HG03108 (cell line): ENCODE measurements at regions not wholly inside any gene's neighbourhood (a gene's known extent, or its start where the extent isn't known, plus 50 kb on each side); places are given as distances from the start of the nearest gene placed in this dataset.

Experiments used
- ATAC-seq: cut with Tn5 transposase; IDR thresholded peaks from one replicate; pipeline ENCODE4 v1.9.1; 2021; ENCODE audit warnings: moderate library complexity; ENCODE audit not compliant: unreplicated experiment

DNA sequence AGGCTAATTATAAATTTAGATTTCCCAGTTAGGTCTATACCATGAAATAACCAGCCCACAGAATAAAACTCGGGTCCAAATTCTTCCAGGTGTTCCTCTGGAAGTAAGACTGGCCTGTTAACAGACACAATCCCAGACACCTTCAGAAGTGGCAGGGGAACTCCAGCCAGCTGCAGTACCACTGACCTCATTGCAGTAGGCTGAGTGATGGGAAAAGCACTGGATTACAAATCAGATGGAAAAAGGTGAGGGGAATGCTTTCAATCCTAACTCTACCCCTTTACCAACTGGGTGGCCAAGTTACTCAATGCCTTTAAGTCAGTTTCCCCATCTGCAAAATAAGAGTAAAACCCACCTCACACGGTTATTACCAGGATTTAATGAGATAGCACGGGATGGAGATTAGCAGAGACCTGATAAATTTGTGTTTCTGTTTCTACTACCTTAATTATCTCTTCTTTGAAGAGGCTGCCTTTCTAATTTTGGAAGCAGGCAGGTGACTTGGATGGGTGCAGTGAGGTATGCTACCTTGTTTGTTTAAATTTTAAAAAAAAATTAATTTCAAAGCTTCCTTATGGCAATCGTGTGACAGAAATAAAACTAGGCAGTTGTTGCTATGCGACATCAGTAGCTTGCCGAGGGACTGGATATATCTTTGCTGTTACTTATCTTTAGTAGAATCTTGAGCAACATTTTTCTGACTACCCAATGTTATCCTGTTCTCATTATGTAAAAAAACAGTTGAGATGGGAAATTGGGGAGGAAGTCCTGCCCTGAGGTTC is 167.3 kb upstream of the GRIN2B start:
- no peak for ATAC-seq

DNA sequence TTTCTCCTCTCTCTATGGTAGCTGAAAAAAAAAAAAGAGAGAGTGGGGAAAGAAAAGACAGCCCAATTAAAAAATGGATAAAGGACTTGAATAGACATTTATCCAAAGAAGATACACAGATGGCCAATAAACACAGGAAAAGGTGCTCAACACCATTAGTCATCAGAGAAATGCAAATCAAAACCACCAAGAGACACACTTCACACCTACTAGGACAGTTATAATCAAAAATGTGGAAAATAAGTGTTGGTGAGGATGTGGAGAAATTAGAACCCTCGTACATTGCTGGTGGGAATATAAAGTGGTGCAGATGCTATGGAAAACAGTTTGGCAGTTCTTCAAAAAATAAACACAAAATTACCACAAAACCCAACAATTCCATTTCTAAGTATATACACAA is 172.4 kb upstream of the GRIN2B start:
- ATAC-seq: no peak

DNA sequence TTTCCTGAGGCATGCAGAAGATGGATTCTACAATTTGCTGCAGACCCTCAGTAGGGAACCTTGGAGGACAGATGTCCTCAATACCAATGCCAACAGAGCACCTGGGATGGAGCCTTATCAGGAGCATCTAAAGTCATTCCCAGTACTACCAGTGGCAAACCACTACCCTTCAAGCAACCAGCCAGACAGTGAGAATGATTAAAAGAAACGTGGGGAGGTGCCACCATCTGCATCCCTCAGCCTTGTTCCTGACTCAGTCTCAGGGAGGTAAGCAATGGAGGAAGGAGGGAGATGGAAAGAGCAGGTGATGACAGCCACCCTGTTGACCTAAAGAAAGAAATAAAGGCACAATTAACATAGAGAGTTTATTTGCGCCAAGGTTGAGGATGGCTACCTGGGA is 175.2 kb upstream of the GRIN2B start:
- no peak for ATAC-seq

DNA sequence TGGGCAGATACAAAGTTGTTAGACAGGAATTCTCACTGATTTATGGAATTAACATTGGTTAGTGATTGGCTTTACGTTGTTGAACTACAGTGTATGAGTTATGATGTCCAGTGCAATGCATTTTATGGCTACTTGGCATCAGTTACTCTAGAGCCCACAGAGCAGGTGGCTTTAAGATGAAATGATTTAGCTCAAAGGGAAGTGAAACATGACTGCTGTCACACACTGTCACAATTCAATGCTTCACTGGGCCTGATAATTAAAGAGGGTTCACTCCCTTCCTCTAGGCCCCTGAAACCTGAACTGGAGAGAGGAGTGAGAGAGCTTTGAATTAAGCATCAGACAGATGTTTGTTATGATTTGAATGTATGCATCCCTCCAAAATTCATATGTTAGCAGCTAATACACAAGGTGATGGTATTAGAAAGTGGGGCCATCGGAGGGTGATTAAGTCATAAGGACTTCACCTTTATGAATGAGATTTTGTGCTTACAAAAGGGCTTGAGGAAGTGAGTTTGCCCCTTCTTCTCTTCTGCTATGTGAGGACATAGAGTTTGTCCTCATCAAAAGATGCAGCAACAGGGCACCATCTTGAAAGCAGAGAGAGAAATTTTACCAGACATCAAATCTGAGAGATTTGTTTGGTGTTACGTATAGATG is 175.8 kb upstream of the GRIN2B start:
- peak; percentile 99 for ATAC-seq

DNA sequence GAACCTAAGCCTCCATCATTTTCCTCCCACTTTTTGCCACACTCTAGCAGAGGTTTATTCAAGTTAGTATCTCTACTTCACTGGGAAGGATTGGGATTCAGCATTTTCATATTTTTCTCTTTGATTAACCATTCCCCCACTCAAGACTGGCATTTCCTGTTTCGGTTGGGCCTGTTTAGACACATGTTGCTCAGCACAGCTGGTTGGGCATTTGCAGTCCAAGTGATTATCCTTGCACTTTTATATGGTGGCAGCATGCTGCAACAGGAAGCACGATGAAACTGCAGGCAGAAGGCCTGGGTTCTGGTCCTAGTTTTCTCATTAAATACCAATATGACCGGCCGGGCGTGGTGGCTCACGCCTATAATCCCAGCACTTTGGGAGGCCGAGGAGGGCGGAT is 182.9 kb upstream of the GRIN2B start:
- no peak for ATAC-seq

DNA sequence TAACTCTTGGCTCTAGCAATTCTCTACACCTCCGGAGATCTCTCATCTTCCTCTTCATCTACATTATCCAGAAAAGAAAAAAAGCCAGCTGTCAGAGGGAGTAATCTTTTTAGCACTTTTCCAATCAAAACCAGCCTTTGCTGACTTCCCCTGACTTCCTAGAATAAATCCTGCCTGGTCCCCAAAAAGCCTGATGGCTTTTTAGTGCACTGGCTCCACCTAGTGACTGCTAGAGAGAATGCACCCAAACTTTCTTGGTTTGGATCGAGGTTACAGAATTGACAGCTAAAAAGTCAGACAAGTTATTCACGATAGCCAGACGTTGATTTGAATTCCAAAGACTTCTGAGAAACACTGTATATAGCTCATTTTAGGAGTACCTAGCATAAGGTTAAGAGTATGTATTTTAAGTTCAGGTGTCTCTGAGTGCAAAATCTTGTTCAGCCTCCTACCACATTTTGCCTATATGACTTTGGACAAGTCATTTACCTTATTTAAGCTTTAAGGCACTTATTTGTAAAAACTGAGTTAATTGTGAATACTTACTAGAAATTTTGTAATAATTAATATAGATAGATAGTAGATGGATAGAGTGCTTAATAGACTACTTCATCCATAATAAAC is 185.7 kb upstream of the GRIN2B start:
- ATAC-seq: no peak

DNA sequence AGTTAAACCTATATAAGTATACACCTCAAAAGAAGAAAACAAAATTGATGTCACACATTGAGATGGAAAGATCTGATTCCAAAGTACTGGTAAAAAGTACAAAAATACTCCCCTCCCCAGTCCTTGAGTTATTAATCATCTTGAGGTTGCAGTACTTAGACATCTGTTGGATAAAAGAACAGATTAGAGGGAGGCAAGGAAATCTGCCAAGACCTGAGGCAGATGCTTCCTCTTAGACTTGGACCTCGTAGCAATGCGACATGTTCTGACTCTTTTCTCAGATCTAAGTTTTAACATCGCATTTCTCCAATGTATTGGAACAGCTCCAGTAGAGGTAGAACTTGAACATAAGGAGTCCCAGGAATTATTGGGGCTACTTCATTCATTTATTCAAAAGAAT is 187.9 kb upstream of the GRIN2B start:
- no peak for ATAC-seq

DNA sequence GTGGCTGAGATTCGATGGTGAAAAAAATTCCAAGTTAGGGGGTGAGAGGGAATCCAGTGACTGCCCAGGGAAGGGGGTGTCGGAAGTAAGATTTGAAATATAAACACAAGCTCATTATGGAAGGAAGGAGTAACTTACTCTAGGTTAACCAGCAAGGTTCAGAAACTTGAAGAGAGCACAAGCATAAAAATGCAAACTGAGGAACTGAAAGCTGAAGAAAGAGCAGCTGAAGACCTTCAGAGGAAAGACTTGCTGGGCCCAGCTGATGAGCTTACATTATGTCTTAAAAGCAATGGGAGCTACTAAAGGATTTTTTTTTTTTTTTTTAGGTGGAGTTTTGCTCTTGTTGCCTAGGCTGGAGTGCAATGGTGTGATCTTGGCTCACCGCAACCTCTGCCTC is 189.7 kb upstream of the GRIN2B start:
- peak; percentile 68 for ATAC-seq

DNA sequence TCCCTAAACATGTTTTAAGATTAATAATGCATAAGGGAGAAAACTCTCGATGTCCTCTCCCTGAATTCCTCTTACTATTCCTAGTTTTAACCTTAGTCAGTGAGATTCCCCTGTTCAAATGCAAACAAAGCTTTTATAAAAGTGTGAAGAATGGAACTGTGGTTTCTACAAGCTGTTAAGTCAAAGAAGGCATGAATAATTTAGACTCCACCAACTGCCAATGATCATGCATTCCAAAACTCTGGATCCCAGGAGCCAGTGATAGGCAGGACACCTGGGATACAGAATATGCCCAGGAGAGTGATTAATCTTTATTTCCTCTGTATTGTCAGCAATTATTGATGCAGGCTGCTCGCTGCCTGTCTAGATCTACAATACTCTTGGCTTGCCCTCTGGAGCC is 190.3 kb upstream of the ATF7IP start:
- ATAC-seq: no peak

DNA sequence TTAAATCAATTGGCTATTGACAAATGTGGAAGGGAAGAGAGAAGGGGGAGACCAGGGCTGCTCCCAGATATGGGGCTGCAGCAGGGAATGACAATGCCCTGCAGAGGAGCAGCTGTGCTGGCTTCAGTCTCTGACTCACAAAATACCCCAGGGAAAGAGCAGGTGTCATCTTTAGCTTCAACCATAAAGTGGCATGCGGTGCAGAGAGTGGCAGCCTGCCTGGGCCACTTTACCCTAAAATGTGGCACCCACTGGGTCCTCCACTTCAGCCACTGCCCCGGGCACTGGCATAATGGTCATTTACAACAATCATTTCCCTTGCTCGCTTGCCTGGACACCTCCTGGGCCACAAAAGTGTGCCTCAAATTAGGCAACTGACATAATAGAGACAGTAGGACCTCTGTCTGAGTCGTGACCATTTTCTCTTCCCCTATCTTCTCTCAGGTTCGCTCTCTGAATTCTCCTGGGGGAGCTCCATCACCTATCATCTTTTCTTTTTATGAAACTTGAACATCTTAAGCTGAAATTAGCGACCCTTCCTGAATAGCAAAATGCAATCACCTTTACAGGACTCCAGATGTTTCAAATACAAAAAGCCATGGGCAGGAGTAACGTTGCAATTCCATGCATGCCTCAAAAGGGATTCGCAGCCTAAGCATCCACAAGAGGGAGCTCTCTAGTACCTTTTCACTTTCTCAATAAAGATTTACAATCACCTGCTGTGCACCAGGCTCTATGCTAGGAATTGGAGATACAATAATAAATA is 179.9 kb upstream of the ATF7IP start:
- ATAC-seq: peak; percentile 47

DNA sequence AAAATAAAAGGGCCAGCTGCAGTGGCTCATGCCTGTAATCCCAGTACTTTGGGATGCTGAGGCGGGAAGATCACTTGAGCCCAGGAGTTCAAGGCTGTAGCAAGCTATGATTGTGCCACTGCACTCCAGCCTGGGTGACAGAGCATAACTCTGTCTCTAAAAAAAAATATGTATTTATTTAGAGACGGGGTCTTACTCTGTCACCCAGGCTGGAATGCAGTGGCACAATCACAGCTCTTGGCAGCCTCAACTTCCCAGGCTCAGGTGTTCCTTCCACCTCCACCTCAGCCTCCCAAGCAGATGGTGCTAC is 179.3 kb upstream of the ATF7IP start:
- peak; percentile 14 for ATAC-seq

DNA sequence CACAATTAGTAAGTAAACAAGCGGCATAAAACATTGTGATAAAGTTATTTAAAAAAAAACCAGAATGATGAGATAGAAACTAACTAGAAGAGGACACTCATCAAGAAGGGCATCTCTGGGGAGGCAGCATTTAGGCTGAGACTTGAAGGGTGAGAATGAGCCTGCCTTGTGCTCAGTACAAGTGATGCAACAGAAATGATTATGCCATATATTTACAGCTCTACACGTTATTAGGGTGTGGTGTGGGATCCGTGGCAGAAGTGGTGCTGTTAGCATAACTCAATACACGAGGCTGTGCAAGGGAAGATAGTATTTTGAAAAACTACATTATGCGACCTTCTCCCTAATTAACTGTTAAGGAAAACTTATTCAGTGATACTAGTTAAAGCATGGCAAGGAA is 178.5 kb upstream of the ATF7IP start:
- no peak for ATAC-seq

DNA sequence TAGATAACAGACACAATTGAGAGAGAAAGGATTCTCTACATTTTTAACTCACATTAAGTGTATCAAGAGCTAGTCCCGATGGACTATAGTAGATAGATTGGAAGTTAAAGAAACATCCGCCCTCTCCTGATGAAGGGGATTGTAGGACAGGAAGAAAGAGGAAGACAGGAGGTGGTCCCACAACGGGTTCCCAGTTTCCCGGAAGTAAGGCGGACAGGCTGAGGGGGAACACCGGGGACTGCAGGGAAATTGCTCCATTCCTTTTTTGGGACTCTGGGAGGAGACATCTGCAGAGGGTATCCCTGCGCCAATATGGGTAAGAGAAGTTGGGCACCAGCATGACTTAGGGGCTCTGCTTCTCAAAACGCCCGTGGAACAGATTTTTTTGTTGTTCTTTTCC is 177.5 kb upstream of the ATF7IP start:
- no peak for ATAC-seq

DNA sequence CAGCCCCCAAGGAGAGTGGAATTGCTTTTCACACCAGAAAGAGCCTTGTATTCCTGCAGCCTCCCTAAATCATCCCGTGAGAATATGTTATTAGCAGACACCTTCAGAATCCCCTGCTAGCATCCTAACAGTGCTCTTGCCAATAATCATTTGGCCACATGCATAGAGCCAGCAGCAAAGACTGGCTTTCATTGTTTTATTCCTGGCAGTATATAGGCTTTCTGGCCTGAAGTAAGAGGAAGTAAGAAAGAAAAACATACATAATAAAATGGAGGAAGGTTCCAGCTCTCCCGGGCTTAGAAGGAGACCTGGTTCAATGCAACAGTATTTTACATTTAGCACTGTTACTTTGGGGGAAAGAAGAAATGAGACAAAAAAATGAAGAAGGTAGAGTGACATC is 176.7 kb upstream of the ATF7IP start:
- no peak for ATAC-seq

DNA sequence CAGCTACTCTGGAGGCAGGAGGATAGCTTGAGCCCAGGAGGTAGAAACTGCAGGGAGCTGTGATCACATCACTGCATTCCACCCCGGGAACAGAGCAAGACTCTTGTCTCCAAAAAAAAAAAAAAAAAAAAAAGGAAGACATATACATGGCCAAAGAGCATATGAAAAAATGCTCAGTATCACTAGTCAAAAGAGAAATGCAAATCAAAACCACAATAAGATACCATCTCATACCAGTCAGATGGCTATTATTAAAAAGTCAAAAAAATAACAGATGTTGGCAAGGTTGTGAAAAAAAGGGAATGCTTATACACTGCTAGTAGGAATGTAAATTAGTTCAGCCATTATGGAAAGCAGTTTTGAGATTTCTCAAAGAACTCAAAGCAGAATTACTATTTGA is 174.8 kb upstream of the ATF7IP start:
- no peak for ATAC-seq

DNA sequence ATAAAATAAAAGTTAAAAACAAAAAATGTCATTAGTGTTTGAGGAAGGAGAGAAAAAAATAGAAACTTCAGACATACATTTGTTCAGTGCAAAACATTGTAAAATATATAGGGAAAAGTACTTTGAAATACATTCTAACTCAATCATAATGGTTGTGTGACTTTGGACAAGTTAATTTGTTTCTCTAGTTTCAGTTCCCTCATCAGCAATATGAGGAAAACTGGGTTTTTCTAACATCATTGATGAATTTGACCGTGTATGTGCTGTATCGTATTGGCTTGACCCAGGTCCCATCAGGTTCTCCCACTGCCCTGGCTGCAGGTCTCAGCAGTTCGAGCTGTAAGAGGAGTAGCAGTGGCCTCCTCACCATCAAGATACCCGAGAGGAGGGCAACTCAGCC is 173.9 kb upstream of the ATF7IP start:
- ATAC-seq: no peak

DNA sequence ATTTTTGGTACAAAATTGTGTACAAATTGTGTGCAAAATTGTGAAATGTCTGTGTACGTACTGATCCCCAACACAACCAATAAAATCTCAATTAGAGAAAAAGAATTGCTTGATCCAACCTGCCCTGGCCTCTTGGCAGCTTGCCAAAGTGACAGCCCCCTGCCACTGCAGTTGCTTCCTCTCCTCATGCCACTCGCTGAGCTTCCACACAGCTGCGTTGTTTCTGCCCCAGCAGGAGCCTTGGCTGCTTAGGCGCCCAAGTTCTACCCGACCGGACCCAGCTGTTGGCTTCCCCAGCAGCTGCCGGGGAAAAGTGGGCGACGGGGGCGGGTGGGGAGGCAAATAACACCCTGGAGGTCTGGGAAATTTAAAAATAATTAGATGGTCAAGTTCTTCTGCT is 171.8 kb upstream of the ATF7IP start:
- ATAC-seq: no peak

DNA sequence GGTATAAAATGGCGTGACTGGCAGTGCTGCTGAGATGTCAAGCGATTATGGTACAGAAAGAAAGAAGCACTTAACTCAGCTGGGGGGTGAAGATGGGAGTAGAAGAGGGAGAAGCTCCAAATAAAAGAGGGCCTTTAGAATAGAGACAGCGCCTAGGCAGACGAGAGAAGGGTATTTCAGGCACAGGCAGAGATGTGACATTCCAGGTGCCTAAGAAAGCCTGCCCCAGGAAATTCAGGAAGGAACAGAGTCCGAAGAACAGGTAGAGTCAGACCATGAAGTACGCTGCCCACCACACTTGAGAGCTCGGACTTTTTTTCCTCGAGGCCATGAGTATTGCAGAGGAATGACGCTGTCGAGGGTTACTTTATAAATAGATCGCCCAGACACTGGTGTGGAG is 170.9 kb upstream of the ATF7IP start:
- ATAC-seq: no peak

DNA sequence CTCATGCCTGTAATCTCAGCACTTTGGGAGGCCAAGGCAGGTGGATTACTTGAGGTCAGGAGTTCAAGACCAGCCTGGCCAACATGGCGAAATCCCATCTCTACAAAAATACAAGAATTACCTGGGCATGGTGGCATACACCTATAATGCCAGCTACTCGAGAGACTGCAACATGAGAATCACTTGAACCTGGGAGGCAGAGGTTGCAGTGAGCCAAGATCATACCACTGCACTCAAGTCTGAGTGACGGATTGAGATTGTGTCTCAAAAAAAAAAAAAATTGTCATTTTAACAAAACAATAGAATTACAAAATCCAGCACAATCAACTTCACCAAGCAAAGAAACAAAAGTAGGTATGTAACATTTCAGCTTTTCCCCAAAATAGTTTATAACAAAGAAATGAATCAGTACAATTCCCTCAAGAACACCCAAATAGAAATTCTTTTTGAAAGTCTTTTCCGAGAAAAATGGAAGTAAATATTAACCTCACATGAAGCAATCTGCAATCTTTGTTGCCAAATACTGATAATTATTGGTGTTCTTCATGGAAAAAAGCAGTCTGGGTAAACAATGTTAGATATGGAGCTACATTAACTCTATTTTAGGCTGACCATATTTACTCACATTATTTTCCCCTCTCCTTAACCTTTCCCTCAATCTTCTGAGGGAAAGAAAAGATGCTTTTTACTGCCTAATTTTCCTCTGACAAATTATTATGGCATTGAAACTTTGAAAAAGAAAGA is 165.9 kb upstream of the ATF7IP start:
- no peak for ATAC-seq

DNA sequence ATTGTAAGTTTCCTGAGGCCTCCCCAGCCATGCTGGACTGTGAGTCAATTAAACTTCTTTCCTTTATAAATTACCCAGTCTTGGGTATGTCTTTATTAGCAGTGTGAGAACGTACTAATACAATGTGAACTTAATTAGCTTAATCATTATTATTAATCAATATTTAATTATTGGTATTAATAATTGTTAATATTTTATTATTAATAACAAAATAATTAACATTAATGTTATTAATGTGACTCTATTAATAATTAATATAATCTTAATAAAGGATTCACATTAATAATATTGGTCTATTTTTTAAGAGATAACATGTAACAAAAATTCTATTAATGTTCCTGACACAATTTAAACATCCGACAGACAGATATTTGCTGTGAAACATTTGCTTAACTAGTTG is 164.9 kb upstream of the ATF7IP start:
- ATAC-seq: no peak

DNA sequence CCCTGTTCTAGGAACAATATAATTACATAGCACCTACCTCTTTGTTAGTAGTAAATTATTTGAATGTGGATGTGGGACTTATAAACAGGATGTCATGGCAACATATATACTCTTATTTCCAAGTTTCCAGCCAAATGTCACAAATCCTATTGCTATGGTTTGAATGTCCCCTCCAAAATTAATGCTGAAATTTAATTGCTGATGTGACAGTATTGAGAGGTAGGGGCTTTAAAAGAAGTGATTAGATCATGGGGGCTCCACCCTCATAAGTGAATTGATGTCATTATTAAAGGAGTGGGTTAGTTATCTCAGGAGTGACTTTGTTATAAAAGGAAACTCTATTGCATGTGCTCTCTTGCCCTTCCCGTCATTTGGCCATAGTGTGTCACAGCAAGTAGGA is 164.2 kb upstream of the ATF7IP start:
- no peak for ATAC-seq
